Neural cell (in vitro differentiated cells): ENCODE measurements at regions not wholly inside any gene's neighbourhood (a gene's known extent, or its start where the extent isn't known, plus 50 kb on each side); places are given as distances from the start of the nearest gene placed in this dataset.

Experiments used
- H2AFZ ChIP-seq: fragments of 200-600, 300-800 bp; sonication (generic), shearing (Covaris generic); 2 replicates; pipeline ENCODE4 v1.6.0; 2014; ENCODE audit warnings: low read depth, mild to moderate bottlenecking, antibody characterized with exemption, low read length, moderate library complexity
- H3F3A ChIP-seq: fragments of 200-600 bp; shearing (Covaris generic); 2 replicates; pipeline ENCODE4 v1.6.1; 2016; ENCODE audit warnings: mild to moderate bottlenecking, moderate library complexity, mixed read lengths, antibody characterized with exemption, low read length; ENCODE audit not compliant: insufficient read depth, poor library complexity, severe bottlenecking
- H3K27ac ChIP-seq: fragments of 200-600, 300-800 bp; sonication (generic), shearing (Covaris generic); 2 replicates; pipeline ENCODE4 v1.5.1; 2014; ENCODE audit warnings: mild to moderate bottlenecking, low read length, moderate library complexity
- H3K27me3 ChIP-seq: fragments of 300-800, 200-600 bp; sonication (generic), shearing (Covaris generic); 2 replicates; pipeline ENCODE4 v1.6.0; 2014; ENCODE audit warnings: mild to moderate bottlenecking, low read depth, low read length, moderate library complexity; ENCODE audit not compliant: insufficient read depth
- H3K36me3 ChIP-seq: fragments of 300-800, 200-600 bp; sonication (generic), shearing (Covaris generic); 2 replicates; pipeline ENCODE4 v1.5.1; 2014; ENCODE audit warnings: mild to moderate bottlenecking, antibody characterized with exemption, low read length, moderate library complexity; ENCODE audit not compliant: insufficient read depth
- H3K4me2 ChIP-seq: fragments of 300-800, 200-600 bp; sonication (generic), shearing (Covaris generic); 2 replicates; pipeline ENCODE4 v1.6.0; 2014; ENCODE audit warnings: mild to moderate bottlenecking, low read length
- H3K4me3 ChIP-seq: fragments of 300-800, 200-600 bp; sonication (generic), shearing (Covaris generic); 2 replicates; pipeline ENCODE4 v1.5.1; 2014; ENCODE audit warnings: mild to moderate bottlenecking, low read length, moderate library complexity
- H3K79me2 ChIP-seq: fragments of 200-600 bp; shearing (Covaris generic); replicated peaks from 2 replicates; pipeline ENCODE4 v1.6.0; 2014; ENCODE audit warnings: mild to moderate bottlenecking, low read length, moderate library complexity; ENCODE audit not compliant: insufficient read depth
- H3K9ac ChIP-seq: fragments of 300-800, 200-600 bp; sonication (generic), shearing (Covaris generic); 2 replicates; pipeline ENCODE4 v1.6.1; 2016; ENCODE audit warnings: mild to moderate bottlenecking, low read length, mixed read lengths
- H3K9me2 ChIP-seq: fragments of 200-600 bp; shearing (Covaris generic); 2 replicates; pipeline ENCODE4 v1.6.1; 2016; ENCODE audit warnings: mild to moderate bottlenecking, low read length, mixed read lengths; ENCODE audit not compliant: insufficient read depth
- H3K9me3 ChIP-seq: fragments of 200-600, 300-800 bp; sonication (generic), shearing (Covaris generic); 2 replicates; pipeline ENCODE4 v1.6.1; 2016; ENCODE audit warnings: mild to moderate bottlenecking, mixed run types, low read length, moderate library complexity, mixed read lengths
- H4K20me1 ChIP-seq: fragments of 200-600 bp; shearing (Covaris generic); 2 replicates; pipeline ENCODE4 v1.6.1; 2016; ENCODE audit warnings: mild to moderate bottlenecking, mixed run types; ENCODE audit not compliant: insufficient read depth
- EP300 ChIP-seq: fragments of 450-650 bp; conservative IDR thresholded peaks from 2 replicates; pipeline ENCODE4 v1.6.1; 2014; ENCODE audit warnings: antibody characterized with exemption, mild to moderate bottlenecking, moderate library complexity; ENCODE audit not compliant: poor library complexity, severe bottlenecking
- EZH2 ChIP-seq: fragments of 200-600, 300-800 bp; shearing (Covaris generic), sonication (generic); IDR thresholded peaks from 2 replicates; pipeline ENCODE4 v1.6.1; 2014; ENCODE audit warnings: antibody characterized with exemption, low read length, borderline replicate concordance, mild to moderate bottlenecking; ENCODE audit not compliant: insufficient read depth, poor library complexity, severe bottlenecking
- MXI1 ChIP-seq: fragments of 450-650 bp; conservative IDR thresholded peaks from 2 replicates; pipeline ENCODE4 v1.6.1; 2014; ENCODE audit warnings: antibody characterized with exemption, mild to moderate bottlenecking; ENCODE audit not compliant: poor library complexity, severe bottlenecking
- POLR2AphosphoS5 ChIP-seq: IDR thresholded peaks from 2 replicates; pipeline ENCODE4 v1.6.1; 2012
- RAD21 ChIP-seq: fragments of 450-650 bp; conservative IDR thresholded peaks from 2 replicates; pipeline ENCODE4 v1.6.1; 2014; ENCODE audit warnings: antibody characterized with exemption, mild to moderate bottlenecking, moderate library complexity
- REST ChIP-seq: IDR thresholded peaks from 2 replicates; pipeline ENCODE4 v1.6.1; 2012; ENCODE audit warnings: borderline replicate concordance
- SMC3 ChIP-seq: fragments of 450-650 bp; conservative IDR thresholded peaks from 2 replicates; pipeline ENCODE4 v1.6.1; 2014; ENCODE audit warnings: antibody characterized with exemption, mild to moderate bottlenecking, moderate library complexity; ENCODE audit not compliant: poor library complexity
- TAF1 ChIP-seq: IDR thresholded peaks from 2 replicates; pipeline ENCODE4 v1.6.1; 2012; ENCODE audit warnings: low read depth
- TF ChIP-seq, protein P1 (sequence below): fragments of 450-650 bp; IDR thresholded peaks from 2 replicates; pipeline ENCODE4 v1.5.1; 2014; ENCODE audit warnings: antibody characterized with exemption, mild to moderate bottlenecking, moderate library complexity; ENCODE audit not compliant: poor library complexity, severe bottlenecking

DNA sequence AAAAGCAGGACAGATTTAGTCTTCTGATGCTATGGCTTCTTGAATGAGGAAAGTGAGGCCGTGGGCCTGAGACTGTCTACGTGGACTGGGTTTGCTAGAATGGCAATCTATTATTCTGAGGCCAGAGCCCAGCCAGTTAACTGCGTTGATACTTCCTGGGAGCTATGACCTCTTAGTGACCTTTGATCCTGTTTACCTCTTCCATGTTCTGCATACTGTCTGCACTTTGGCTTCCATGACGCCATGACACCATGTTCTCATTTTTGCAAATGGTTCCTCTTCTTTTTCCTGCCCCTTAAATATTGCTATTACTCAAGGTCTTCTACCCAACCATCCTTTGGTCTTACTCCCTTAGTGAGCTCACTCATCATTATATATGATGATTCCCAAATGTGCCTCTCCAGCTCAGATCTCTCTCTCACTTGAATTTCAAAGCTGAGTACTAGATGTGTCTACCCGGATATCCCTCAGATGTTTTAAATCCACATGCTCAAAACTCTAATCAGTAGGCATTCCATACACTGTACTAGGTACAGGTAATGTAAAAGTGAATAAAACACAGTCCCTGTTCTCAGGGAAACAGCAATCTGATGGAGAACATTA lies 66.1 kb upstream of the ATP1A1 start:
- H2AFZ ChIP-seq, result no peak overlapping the region
- H4K20me1 ChIP-seq, result no peaks in the 10 kb centered on the region
- no peak overlapping the region for H3K27ac ChIP-seq
- H3K36me3 ChIP-seq, result no peaks in the 10 kb centered on the region
- no peaks in the 10 kb centered on the region for H3K79me2 ChIP-seq
- H3K4me3 ChIP-seq, result no peak overlapping the region
- no peaks in the 10 kb centered on the region for H3K27me3 ChIP-seq
- no peaks in the 10 kb centered on the region for H3K9me3 ChIP-seq
- H3F3A ChIP-seq, result no peaks in the 10 kb centered on the region
- TF ChIP-seq EZH2, result no peak
- no peak for TF ChIP-seq SMC3
- TF ChIP-seq, protein P1, sequence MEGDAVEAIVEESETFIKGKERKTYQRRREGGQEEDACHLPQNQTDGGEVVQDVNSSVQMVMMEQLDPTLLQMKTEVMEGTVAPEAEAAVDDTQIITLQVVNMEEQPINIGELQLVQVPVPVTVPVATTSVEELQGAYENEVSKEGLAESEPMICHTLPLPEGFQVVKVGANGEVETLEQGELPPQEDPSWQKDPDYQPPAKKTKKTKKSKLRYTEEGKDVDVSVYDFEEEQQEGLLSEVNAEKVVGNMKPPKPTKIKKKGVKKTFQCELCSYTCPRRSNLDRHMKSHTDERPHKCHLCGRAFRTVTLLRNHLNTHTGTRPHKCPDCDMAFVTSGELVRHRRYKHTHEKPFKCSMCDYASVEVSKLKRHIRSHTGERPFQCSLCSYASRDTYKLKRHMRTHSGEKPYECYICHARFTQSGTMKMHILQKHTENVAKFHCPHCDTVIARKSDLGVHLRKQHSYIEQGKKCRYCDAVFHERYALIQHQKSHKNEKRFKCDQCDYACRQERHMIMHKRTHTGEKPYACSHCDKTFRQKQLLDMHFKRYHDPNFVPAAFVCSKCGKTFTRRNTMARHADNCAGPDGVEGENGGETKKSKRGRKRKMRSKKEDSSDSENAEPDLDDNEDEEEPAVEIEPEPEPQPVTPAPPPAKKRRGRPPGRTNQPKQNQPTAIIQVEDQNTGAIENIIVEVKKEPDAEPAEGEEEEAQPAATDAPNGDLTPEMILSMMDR, result no peak
- no peak for TF ChIP-seq RAD21
- no peak for TF ChIP-seq EP300
- TF ChIP-seq MXI1, result no peak
- TF ChIP-seq REST, result no peak
- no peak for TF ChIP-seq POLR2AphosphoS5
- TF ChIP-seq TAF1, result no peak
- H3K9ac ChIP-seq, result no peak overlapping the region
- H3K4me2 ChIP-seq, result no peak overlapping the region
- no peaks in the 10 kb centered on the region for H3K9me2 ChIP-seq

DNA sequence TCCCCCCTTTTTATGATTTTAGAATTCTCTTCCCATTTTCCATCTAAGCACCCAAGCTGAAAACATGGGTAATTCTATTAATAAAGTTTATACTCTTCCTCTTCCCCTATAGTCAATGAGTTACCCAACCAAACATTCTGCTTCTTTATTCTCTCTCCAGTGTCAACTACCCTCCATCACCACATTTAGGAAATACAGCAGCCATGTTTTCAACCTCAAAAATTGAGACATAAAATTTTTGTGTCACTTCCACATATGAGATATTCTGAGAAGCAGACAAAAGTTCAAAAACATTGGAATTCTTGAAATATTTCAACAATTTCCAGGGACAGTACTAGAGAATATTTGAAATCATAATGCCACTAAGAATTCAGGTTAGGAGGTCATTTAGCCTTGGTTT lies 64.8 kb upstream of the ATP1A1 start:
- no peak for TF ChIP-seq POLR2AphosphoS5
- TF ChIP-seq SMC3, result no peak
- TF ChIP-seq, protein P1, result no peak
- TF ChIP-seq RAD21, result no peak
- no peak for TF ChIP-seq TAF1
- no peak for TF ChIP-seq REST
- TF ChIP-seq EP300, result no peak
- TF ChIP-seq MXI1, result no peak
- TF ChIP-seq EZH2, result no peak
- Histone ChIP-seq H3K36me3 (no peaks in the 10 kb centered on the region), H4K20me1 (no peaks in the 10 kb centered on the region), H3K9me2 (no peaks in the 10 kb centered on the region), H3K9me3 (no peaks in the 10 kb centered on the region), H3K27ac (no peak overlapping the region), H3K9ac (no peak overlapping the region), H3K27me3 (no peaks in the 10 kb centered on the region), H3F3A (no peaks in the 10 kb centered on the region), H3K4me2 (no peak overlapping the region), H2AFZ (no peak overlapping the region), H3K79me2 (no peaks in the 10 kb centered on the region), H3K4me3 (no peak overlapping the region)
